Gastrocnemius medialis (tissue), 4 donors: ENCODE measurements at regions not wholly inside any gene's neighbourhood (a gene's known extent, or its start where the extent isn't known, plus 50 kb on each side); places are given as distances from the start of the nearest gene placed in this dataset.

ENCODE experiments used
- CTCF ChIP-seq, 5 experiments: fragments of 450-650 bp in 3 of 5; fragments of 200-600 bp in 2 of 5; sonication (generic) in 2 of 5; IDR thresholded peaks in 4 of 5; conservative IDR thresholded peaks in 1 of 5; 1 replicate in 4 of 5; 2 replicates in 1 of 5; pipeline ENCODE4 v1.5.1; 2016 to 2019; ENCODE audit warnings: antibody characterized with exemption in 5 of 5, mild to moderate bottlenecking in 3 of 5, moderate library complexity in 3 of 5
- POLR2A ChIP-seq, 2 donors: fragments of 450-650 bp; IDR thresholded peaks; one replicate each; pipeline ENCODE4 v1.6.1; 2017; ENCODE audit warnings: antibody characterized with exemption in 2 of 2, mild to moderate bottlenecking in 2 of 2, moderate library complexity in 2 of 2

GRCh38 chr5:153347611-153348010, 142.9 kb upstream of the GRIA1 start:
- TF ChIP-seq CTCF (IDR thresholded peaks at IDR 0.05 in 4 of 5, conservative IDR thresholded peaks at IDR 0.05 in 1 of 5) (no peak), POLR2A (IDR thresholded peaks at IDR 0.05) (no peak)
